Glomerular visceral epithelial cell (primary cell): ENCODE measurements at regions not wholly inside any gene's neighbourhood (a gene's known extent, or its start where the extent isn't known, plus 50 kb on each side); places are given as distances from the start of the nearest gene placed in this dataset.

ENCODE experiments used
- DNase-seq: peaks from one replicate; pipeline ENCODE4 v3.0.0-alpha.2; 2016; ENCODE audit errors: extremely low spot score

DNA sequence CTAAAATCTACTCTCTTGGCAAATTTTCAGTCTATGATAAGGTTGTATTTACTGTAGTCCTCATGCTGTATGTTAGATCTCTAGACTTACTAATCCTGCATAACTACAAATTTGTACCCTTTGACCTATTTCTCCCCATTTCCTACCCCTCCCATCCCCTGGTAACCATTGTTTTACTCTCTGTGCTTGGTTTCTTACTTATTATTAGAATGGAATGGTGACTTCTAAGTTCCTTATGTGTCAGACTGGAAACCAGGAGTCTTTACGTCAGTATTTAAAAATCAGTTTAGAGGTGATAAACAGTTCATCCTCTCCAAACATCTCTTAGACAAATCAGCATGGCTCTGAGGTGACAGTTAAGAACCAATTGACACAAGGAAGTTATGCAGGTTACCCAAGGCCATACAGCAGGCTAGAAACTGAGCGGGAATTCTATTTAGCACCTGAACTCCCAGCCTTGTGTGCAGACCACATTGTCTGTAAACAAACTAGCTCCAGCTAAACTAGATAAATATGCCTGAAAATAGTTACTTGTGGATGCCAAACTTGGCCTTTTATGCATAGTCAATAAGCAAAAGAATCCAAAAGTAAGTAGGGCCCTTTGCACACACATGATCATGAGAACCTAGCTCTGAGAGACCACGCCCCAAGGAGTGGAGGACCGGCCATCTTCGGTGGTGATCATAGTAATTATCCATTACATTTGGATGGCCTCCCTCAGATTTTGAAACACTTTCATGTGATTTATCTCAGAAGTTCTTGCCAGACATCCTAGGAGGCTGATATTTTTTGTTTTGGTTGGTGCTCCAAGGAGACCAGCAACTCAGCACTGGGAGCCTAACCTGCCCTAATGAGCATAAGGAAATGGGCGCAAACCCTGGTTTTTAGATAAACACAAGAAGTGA lies 72.3 kb upstream of the BOC start:
- DNase-seq, result no peak

DNA sequence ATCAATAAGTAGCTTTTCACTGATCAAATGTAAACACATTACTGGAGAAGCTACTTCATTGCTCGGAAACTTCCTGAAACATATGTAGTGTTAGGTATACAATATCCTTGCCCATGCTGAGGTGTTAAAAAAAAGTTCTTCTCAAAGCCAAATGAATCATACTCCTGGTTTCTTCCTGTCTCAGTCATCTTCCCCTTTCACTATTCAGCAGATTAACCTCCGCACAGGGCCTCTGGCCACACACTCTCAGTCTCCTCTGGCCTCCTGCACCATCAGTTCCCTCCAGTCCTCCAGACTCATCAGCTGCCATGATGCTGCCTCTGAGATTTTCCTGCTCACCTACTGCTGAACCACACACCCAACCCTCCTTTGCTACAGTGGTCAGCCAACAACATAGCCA lies 70.5 kb upstream of the BOC start:
- peak; percentile 47 for DNase-seq

GRCh38 chr3:113141543-113141942 lies 69.8 kb upstream of the BOC start:
- no peak for DNase-seq

- peak; percentile 58 for DNase-seq
These were observed 68.9 kb upstream of the BOC start for GRCh38 chr3:113142476-113142875.

DNA sequence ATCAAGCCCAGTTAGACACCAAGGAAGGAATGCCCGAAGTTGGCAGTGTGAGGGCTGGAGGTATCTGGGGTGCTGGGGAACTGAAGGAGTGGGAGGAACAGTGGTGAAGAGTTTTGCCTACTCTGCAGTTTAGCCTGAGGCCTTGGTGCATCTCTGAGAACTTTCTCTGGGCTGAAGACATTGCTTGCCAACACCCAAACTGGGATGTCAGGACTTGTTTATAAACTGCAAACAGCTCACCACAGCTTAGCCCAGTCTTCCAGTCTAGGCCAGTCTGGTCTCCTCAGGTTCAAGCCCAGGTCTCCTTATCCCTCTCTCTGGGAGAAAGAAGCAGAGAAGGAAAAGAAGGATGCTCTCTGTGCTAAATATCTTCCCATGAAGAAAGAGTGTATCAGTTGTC lies 68.0 kb upstream of the BOC start:
- no peak for DNase-seq

DNA sequence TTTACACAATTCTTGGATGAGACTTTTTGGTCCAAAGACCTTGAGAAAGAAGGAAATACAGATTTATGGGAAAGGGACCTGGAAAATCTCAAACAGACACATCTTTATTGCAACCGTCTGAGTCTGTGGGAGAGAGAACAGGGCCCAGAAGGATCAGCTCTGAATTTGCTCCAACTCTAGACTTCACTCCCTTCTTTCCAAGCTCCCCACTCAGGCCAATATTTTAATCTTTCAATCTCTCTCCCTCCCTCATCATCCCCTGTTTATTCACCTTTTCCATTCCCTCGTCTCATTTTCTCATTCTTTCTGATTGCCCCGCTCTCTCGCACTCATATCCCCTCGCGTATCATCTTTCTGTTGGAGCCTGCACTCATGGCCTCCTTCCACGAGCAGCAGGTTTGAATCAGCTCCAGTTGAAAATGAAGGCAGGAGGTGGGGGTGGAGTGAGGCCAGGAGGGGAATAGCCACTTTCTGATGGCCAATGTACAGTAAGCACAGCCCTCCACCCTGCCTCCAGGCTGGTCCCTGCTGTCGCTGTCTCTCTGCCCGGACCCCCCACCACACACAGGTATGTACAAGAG lies 63.6 kb upstream of the BOC start:
- no peak for DNase-seq

DNA sequence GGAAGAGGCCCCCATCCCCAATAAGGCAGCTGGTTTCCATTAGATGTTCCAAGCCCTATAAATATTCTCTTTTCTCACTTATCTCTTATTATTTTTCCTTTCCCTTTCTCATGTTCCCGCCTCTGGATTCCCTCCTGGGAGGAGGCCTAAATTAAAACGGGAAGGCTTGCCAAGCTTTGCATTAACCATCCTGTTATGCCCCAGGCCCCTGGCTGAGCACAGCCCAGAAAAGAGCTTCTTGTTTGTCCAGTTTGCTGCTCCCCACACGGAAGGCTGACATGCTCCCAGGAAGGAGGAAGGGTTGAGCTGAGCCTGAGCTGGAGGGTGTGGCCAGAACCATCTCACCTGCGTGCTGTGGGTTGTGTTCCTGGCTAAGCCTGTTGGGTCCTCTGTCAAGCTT lies 63.1 kb upstream of the BOC start:
- DNase-seq, result no peak

DNA sequence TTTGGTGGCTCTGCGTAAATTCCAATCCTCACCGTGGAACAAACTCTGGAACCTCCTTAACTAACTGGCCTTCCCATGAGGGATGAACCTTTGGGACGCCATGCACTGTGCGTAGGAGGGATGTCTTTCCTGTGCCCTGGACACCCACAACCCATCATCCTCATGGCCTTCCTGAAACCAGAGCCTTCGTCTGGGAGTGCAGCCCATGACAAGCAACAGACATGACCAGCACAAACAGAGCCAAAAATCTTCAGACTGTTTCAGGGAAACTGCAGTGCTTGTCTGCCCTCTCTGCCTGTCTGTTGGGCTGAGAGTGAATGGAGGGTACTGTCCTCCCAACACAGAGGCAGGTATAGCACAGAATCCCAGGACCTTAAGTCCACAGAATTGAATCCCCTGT lies 61.1 kb upstream of the BOC start:
- no peak for DNase-seq

GRCh38 chr3:113151461-113152031 lies 59.8 kb upstream of the BOC start:
- DNase-seq, result no peak

DNA sequence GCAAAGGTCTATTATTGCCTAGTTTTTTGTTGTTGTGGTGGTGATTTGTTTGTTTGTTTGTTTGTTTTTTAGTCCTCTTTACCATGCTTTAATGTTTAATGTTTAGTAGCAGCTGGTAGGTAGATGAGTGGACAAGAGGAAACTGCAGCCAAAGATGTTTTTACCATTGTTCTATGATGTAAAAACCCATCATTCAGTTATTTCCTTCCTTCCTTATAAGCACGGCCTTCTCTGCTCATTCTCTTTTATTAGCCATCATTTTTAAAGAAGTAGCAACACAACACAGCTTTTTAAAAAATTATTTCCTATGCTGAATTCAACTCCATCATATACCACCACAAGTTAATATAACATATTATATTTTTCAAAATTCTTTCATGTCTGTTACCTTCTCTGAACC lies 58.5 kb upstream of the BOC start:
- no peak for DNase-seq

GRCh38 chr3:113153499-113154107 lies 57.8 kb upstream of the BOC start:
- no peak for DNase-seq

- DNase-seq, result no peak
These were observed 54.5 kb upstream of the BOC start for GRCh38 chr3:113156816-113157333.

DNA sequence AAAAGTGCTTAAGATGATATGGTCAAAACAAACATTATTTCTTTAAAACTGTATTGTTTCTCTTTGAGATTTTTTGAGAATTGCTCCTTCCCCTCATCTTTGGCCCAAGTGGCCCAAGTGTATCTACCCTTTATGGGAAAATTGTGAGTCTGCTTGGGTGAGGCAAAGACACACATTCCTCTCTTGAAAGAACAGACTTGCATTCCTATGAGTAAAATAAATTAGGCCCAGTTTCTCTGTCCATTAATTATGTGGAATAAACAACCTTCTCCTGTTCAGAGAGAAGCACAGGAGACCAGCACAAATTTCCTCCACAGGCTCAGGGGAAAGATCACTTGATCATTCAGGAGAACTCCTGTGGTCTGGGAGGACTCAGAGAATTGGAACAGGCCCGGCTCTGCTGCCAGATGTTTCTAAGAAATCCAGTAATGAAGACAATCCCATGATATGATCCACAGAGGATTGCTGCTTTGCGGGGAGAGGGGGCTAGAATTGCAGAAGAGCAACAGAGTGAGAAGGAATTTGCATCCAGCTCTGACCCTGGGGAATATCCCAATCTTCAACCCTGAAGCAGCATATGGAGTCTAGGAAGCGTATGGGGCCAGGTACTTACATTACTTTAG lies 53.8 kb upstream of the BOC start:
- no peak for DNase-seq

DNA sequence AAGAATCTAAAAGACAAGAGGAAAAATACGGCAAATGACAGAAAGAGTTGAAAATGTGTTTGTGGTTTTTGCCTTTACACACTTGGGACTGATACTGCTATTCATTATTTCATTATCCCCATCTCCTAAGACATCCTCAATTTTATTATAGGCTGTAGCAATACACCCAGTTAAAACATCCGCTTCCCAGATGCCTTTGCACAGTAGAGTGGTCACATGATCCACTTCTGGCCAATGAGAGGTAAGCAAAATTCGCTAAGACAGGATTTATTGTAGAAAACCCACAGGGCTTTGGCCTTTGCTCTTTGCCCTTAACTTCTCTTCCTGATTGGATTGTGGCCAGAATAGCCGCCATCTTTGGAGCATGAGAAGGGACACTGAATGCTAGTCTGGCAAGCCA lies 53.2 kb upstream of the BOC start:
- DNase-seq, result no peak
